Loucy (cell line): ENCODE measurements at regions not wholly inside any gene's neighbourhood (a gene's known extent, or its start where the extent isn't known, plus 50 kb on each side); places are given as distances from the start of the nearest gene placed in this dataset.

ENCODE experiments used
- H2AFZ ChIP-seq: fragments of 200-600 bp; sonication (generic); 2 replicates; pipeline ENCODE4 v1.6.0; 2016; ENCODE audit warnings: antibody characterized with exemption, mild to moderate bottlenecking, low read length, moderate library complexity
- H3F3A ChIP-seq: fragments of 200-600 bp; 2 replicates; pipeline ENCODE4 v1.6.0; 2016; ENCODE audit warnings: antibody characterized with exemption, low read depth, mild to moderate bottlenecking
- H3K27me3 ChIP-seq: fragments of 200-600 bp; sonication (generic); 2 replicates; pipeline ENCODE4 v1.6.1; 2014; ENCODE audit warnings: low read length, mild to moderate bottlenecking; ENCODE audit not compliant: insufficient read depth, poor library complexity, severe bottlenecking
- H3K36me3 ChIP-seq: fragments of 200-600 bp; sonication (generic); 2 replicates; pipeline ENCODE4 v1.6.1; 2016; ENCODE audit warnings: low read length; ENCODE audit not compliant: insufficient read depth
- H3K4me1 ChIP-seq: fragments of 200-600 bp; sonication (generic); 2 replicates; pipeline ENCODE4 v1.5.1; 2014; ENCODE audit warnings: low read length, mild to moderate bottlenecking; ENCODE audit not compliant: insufficient read depth, poor library complexity, severe bottlenecking
- H3K4me2 ChIP-seq: fragments of 200-600 bp; sonication (generic); 2 replicates; pipeline ENCODE4 v1.6.0; 2014; ENCODE audit warnings: antibody characterized with exemption, low read length, low read depth, mild to moderate bottlenecking; ENCODE audit not compliant: poor library complexity, severe bottlenecking
- H3K4me3 ChIP-seq: fragments of 200-600 bp; sonication (generic); 2 replicates; pipeline ENCODE4 v1.5.1; 2014; ENCODE audit warnings: low read length, mild to moderate bottlenecking, mixed read lengths; ENCODE audit not compliant: poor library complexity, severe bottlenecking
- H3K79me2 ChIP-seq: fragments of 200-600 bp; sonication (generic); 2 replicates; pipeline ENCODE4 v1.6.1; 2014; ENCODE audit warnings: low read length; ENCODE audit not compliant: insufficient read depth
- H3K9ac ChIP-seq: fragments of 200-600 bp; sonication (generic); 2 replicates; pipeline ENCODE4 v1.6.0; 2014; ENCODE audit warnings: mild to moderate bottlenecking, low read depth, low read length, moderate library complexity; ENCODE audit not compliant: poor library complexity, severe bottlenecking
- H3K9me2 ChIP-seq: fragments of 200-600 bp; sonication (generic); replicated peaks from 2 replicates; pipeline ENCODE4 v1.6.1; 2016; ENCODE audit warnings: low read depth, low read length, mixed read lengths
- H3K9me3 ChIP-seq: fragments of 200-600 bp; sonication (generic); 2 replicates; pipeline ENCODE4 v1.6.1; 2014; ENCODE audit warnings: mild to moderate bottlenecking, antibody characterized with exemption, low read length, low read depth; ENCODE audit not compliant: insufficient read depth
- H4K20me1 ChIP-seq: fragments of 200-600 bp; sonication (generic); 2 replicates; pipeline ENCODE4 v1.6.0; 2014; ENCODE audit warnings: antibody characterized with exemption, low read length, mild to moderate bottlenecking; ENCODE audit not compliant: insufficient read depth, poor library complexity, severe bottlenecking
- EZH2phosphoT487 ChIP-seq: fragments of 200-600 bp; IDR thresholded peaks from 2 replicates; pipeline ENCODE4 v1.6.1; 2018; ENCODE audit warnings: antibody characterized with exemption, mild to moderate bottlenecking, moderate library complexity, borderline replicate concordance
- TF ChIP-seq, protein P1 (sequence below): fragments of 200-600 bp; sonication (generic); conservative IDR thresholded peaks from 2 replicates; pipeline ENCODE4 v1.5.1; 2014; ENCODE audit warnings: mild to moderate bottlenecking, antibody characterized with exemption, low read length

DNA sequence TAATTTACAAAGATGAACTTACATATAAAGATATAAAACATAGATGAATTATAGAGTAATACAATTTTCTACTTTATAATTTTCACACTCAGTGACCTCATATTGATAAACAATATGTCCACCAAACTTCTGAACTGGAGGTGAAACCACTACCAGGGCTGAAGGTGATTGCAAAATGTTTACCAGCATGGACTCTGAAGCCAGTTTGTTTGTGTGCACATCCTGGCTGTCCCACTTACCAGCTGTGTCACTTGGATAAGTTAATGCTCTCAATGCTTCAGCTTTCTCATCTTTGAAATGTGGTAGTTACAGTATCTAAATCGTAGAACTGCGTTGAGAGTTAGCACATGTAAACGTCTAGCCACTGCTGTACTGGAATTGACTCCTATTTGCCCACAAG, 392.6 kb downstream of the HNRNPD start:
- no peak overlapping the region for H3K9ac ChIP-seq
- TF ChIP-seq, protein P1, sequence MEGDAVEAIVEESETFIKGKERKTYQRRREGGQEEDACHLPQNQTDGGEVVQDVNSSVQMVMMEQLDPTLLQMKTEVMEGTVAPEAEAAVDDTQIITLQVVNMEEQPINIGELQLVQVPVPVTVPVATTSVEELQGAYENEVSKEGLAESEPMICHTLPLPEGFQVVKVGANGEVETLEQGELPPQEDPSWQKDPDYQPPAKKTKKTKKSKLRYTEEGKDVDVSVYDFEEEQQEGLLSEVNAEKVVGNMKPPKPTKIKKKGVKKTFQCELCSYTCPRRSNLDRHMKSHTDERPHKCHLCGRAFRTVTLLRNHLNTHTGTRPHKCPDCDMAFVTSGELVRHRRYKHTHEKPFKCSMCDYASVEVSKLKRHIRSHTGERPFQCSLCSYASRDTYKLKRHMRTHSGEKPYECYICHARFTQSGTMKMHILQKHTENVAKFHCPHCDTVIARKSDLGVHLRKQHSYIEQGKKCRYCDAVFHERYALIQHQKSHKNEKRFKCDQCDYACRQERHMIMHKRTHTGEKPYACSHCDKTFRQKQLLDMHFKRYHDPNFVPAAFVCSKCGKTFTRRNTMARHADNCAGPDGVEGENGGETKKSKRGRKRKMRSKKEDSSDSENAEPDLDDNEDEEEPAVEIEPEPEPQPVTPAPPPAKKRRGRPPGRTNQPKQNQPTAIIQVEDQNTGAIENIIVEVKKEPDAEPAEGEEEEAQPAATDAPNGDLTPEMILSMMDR = no peak
- no peak for TF ChIP-seq EZH2phosphoT487
- peaks cover 34% of the 10 kb centered on the region for H3K4me1 ChIP-seq
- H3K27me3 ChIP-seq = no peaks in the 10 kb centered on the region
- H2AFZ ChIP-seq = no peak overlapping the region
- no peak overlapping the region for H3K4me3 ChIP-seq
- no peaks in the 10 kb centered on the region for H3F3A ChIP-seq
- H3K4me2 ChIP-seq = no peak overlapping the region
- no peaks in the 10 kb centered on the region for H3K9me2 ChIP-seq
- no peaks in the 10 kb centered on the region for H4K20me1 ChIP-seq
- no peaks in the 10 kb centered on the region for H3K36me3 ChIP-seq
- no peaks in the 10 kb centered on the region for H3K9me3 ChIP-seq
- H3K79me2 ChIP-seq = no peaks in the 10 kb centered on the region

GRCh38 chr4:81974523-81974922, 399.3 kb downstream of the HNRNPD start:
- Histone ChIP-seq H3K4me2 (no peak overlapping the region), H3K79me2 (no peaks in the 10 kb centered on the region), H3F3A (no peaks in the 10 kb centered on the region), H3K27me3 (no peaks in the 10 kb centered on the region), H3K9me3 (no peaks in the 10 kb centered on the region), H2AFZ (no peak overlapping the region), H4K20me1 (no peaks in the 10 kb centered on the region), H3K9me2 (no peaks in the 10 kb centered on the region), H3K4me3 (no peak overlapping the region), H3K9ac (no peak overlapping the region), H3K4me1 (peaks cover 25% of the 10 kb centered on the region), H3K36me3 (no peaks in the 10 kb centered on the region)
- TF ChIP-seq, protein P1 = no peak
- no peak for TF ChIP-seq EZH2phosphoT487

GRCh38 chr4:81971637-81972381, 402.0 kb downstream of the HNRNPD start:
- Histone ChIP-seq H3K4me2 (no peak overlapping the region), H3K9me3 (no peaks in the 10 kb centered on the region), H3K79me2 (no peaks in the 10 kb centered on the region), H3K27me3 (no peaks in the 10 kb centered on the region), H2AFZ (0 out of 2 replicates have a peak overlapping the region, but pooled peaks have one; percentile 38), H3K4me1 (peaks cover 13% of the 10 kb centered on the region), H3K9ac (no peak overlapping the region), H3K36me3 (no peaks in the 10 kb centered on the region), H3K4me3 (no peak overlapping the region), H4K20me1 (no peaks in the 10 kb centered on the region), H3K9me2 (no peaks in the 10 kb centered on the region), H3F3A (no peaks in the 10 kb centered on the region)
- no peak for TF ChIP-seq EZH2phosphoT487
- TF ChIP-seq, protein P1 = no peak
